Stimulated activated CD8-positive, alpha-beta memory T cell treated with anti-CD3 and anti-CD28 coated beads, Interleukin-4, amount 100 ng/mL, for 48 hours (primary cell): ENCODE measurements at regions not wholly inside any gene's neighbourhood (a gene's known extent, or its start where the extent isn't known, plus 50 kb on each side); places are given as distances from the start of the nearest gene placed in this dataset.

ENCODE experiments used
- DNase-seq: peaks from one replicate; pipeline ENCODE4 v3.0.0-alpha.2; 2020

DNA sequence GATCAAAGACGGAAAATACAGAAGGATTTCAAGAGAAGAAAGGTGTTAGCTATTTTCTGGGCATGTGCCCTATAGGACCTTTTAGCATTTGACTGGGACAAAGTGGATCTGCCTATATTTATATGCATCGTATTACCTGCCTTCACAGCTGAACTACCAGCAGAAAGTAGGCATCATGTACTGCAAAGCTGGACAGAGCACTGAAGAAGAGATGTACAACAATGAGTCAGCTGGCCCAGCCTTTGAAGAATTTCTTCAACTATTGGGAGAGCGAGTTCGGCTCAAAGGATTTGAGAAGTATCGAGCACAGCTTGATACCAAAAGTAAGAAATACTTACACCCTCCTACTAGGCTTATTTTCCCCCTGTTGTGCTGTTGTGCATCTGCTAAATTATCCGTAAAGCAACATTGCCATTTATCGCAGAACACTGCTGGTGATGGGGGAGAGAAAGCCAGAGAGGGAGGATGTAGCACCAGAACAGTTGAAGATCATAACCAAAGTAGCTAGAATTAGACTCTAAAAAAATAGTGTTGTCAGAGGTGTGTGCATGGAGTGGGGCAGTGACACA is 282.0 kb upstream of the RGS6 start:
- no peak for DNase-seq

DNA sequence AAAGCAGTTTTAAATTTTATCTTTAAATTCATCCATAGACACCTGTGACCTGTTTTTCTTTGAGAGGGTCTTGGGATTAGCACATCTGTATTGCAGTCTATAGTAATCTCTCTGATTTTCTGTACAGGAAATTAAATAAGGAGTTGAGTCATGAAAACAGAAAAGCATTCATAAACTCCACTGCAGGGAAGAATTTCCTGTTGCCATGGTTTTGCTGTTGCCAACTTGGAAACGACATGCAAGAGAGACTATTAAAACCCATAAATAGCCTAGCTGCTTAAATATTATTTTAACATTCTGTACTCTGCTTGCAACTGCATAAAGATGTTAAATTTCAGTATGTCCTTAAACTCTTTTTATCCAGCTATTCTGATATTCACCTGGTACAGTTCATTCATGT is 281.0 kb upstream of the RGS6 start:
- no peak for DNase-seq

DNA sequence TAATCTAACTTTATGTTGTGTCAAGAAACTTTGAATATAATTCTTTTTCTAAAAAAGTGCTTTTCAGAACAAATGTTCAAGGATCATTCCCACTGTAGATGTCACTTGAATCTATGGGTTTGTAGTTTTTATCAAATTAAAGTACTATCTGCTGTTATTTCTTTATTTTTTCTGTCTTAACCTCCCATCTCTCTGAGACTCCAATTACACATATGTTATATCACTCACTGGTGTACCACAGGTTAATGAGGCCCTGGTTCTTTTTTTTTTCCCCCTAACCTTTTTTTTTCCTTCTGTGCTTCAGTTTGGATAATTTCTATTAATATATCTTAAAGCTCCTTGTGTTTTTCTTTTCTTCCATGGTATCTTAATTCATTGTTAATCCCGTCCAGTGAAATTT is 279.9 kb upstream of the RGS6 start:
- no peak for DNase-seq

DNA sequence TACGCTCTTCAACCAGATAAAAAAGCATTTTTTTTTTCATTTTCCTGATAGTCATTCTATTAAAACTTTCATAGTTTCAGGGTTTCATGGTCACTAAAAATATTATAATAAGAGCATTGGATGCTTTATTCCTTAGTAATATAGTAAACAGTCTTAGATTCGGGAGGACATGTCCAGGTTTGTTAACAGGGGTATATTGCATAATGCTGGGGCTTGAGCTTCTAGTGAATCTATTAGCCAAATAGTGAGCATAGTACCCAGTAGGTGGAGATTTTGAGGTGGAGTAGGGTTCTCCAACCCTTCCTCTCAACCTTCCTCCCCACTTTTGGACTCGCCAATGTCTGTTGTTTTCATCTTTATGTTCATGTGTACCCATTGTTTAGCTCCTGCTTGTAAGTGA is 277.4 kb upstream of the RGS6 start:
- DNase-seq: no peak

DNA sequence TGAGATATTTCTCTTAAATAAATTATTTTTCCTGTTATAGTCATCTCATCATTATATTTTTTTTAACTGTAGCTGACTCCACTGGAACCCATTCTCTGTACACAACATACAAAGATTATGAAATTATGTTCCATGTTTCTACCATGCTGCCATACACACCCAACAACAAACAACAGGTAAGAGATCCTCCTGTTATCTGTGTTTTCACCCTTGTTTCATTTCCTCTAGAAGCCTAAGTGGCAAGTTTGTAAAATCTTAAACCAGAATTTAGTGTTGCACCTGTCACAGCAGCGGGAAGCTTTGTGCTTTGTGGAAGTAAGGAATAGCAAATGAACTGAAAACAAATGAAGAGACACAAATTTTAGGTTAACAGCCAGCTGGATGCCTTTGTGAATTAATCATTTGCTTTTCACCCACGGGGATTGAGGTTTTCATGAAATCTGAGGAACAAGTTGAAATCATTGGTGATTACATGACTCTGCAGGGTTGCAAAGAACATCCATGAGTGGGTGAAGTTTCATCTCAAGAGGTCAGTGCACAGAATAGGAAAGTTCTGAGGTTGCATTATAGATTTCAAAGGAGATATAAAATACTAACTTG is 273.9 kb upstream of the RGS6 start:
- no peak for DNase-seq

DNA sequence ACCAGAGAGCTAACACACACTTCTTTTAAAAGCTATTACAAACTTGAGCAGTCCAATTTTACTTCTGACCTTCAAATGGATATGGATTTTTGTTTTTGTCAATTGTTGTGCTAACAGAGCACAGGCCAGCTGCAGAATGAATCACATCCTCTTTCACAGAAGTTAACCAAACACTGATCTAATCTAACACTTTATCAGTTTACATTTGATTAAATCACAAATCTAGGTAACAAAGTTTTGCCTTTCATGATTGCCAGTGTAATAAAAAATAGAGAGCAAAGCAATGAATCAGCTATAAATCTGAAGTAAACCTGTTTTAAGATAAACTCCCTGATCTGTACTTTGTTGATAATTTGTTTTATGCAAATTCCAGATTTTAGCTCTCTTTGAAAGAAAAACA is 273.1 kb upstream of the RGS6 start:
- DNase-seq: no peak

DNA sequence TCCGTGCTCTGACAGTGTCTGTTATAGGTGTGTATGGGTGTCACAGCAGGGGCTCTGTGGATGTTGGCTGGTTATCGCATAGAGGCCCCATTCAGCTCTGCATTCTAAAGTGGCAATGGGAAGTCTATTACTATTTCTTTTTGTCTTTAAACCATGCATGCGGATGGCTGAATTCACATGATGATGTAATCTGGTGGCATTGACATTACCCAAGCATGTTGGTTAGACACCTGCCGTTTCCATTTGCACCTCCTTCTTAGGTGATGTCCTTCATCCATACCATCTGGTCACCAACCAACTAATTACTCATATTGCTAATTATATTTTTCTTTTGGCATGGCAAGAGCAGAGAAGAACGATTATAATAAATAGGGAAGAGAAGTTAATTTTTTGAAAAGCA is 270.8 kb upstream of the RGS6 start:
- no peak for DNase-seq

DNA sequence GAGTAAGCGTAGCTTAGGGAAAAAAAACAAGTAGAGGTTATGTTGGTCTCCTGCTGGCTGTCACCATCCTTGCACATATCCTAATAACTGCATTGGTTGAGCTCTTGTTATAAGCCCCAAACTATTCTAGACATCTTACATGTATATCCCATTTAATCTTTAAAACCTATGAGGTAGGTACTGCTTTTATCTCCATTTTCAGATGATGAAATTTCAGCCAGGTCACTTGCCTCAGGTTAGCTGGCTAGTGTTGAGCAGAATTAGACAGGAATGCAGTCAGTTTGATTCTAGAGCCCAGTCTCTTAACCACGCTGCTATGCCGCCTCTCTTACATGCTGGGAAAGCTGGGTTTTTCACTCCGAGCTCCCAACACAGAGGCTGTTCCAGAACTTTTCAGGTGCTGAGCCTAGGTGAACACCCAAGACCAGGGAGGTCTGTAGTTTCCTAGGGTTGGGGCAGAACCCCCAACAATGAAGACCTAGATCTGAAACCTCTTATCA is 269.9 kb upstream of the RGS6 start:
- DNase-seq: no peak

DNA sequence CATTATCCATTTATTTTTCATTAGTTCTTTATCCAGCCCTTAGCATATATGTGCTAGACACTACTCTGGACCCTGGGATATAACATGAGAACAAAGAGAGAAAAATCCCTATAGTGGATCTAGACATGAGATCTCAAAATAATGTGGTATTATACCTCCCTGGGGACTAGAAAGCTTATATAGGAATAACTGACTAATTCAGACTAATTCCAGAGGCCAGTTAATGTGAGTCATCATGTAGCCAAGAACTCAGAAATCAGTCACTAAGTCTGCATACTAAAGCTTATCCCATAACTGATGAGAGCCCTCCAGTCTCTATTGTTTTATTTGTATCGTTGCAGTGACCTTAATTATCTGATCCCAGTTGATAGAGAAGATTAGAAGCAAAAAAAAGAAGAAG is 267.1 kb upstream of the RGS6 start:
- DNase-seq: no peak

DNA sequence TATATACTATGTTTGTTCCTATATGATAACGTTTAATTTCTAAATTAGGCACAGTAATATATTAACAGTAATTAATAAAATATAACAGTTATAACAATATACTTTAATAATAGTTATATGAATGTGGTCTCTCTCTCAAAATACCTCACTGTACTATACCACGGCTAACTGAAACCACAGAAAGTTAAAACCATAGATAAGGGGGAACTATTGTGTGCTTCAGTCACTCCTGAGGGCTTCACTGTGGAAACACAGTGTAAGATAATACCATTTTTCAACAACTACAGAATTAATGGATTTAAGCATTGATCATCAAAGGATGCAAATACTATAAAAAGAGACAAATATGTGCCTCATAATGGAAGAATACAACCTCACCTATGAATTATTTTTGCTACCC is 266.4 kb upstream of the RGS6 start:
- no peak for DNase-seq

DNA sequence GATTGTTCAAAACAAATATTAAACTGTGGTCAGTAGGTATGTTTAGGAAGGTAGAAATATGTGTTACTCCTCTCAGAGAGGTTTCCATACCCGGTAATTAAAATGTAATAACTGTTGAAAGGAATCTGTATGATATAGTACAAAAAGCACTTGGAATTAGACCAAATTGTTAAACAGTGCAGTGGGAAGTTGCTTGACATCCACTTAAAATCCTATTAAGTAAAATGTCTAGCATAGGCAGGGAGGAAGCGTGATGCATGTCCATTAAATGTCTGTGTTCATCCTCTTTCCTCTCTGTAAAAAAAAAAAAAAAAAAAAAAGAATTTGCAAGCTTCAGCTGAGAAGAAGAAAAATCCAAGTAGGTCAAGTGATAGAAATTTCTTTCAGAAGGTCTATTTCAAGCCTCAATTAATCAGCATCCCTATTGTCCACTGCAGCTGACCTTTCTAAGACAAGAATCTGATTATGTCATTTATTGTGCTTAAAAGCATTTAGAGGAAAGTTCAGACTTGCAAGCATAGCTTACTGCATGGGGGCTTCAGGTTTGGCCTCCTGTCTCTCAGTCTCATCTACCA is 265.6 kb upstream of the RGS6 start:
- DNase-seq: no peak

DNA sequence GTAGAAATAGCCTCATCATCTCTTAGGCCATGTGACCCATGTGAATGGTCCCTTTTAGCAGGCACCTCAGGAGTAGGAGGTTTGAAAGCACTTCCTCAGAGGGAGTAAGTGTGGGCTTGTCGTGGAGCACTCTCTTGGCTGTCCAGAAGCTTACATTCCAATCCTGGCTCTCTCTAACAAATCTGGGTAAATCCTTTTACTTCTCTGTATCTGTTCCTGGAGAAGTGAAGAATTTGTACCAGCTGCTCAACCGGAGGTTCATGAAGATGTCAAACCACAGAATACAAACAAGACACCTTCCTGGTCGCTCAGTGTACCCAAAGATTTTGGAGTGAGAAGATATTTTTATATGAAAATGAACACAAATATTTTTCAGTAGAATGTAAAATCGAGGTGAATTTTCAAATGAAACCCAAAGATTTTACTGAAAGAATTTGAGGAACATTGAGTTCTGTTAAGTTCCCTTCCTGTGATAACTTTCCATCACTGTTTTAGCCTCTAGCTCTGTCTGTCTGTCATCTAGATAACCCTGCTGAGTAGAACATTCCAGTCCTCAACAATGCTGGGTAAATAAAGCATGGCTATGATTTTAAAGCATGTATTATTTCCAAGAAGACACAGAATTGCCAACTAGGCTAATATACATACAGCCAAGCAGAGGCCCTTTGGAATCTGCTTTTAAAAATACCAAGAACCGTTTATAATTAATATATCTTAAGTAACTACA is 263.9 kb upstream of the RGS6 start:
- no peak for DNase-seq

DNA sequence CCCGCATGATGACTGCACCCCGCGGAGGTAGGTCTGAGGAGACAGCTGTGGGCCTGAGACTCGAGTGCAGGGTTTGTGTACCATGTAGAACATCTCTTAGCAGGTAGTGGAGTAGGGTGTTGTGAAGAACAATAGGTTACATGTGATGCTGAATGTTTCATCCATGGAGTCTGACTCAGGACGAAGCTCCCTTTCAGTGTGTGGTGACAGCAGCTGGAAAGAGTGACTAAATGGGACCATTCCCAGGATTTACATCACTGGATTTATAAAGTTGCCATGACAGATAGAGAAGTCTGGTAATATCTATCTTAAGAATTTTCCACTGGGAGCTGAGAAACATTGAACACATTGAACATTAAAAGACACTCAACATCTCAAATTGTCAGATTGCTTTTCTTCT is 259.6 kb upstream of the RGS6 start:
- no peak for DNase-seq

DNA sequence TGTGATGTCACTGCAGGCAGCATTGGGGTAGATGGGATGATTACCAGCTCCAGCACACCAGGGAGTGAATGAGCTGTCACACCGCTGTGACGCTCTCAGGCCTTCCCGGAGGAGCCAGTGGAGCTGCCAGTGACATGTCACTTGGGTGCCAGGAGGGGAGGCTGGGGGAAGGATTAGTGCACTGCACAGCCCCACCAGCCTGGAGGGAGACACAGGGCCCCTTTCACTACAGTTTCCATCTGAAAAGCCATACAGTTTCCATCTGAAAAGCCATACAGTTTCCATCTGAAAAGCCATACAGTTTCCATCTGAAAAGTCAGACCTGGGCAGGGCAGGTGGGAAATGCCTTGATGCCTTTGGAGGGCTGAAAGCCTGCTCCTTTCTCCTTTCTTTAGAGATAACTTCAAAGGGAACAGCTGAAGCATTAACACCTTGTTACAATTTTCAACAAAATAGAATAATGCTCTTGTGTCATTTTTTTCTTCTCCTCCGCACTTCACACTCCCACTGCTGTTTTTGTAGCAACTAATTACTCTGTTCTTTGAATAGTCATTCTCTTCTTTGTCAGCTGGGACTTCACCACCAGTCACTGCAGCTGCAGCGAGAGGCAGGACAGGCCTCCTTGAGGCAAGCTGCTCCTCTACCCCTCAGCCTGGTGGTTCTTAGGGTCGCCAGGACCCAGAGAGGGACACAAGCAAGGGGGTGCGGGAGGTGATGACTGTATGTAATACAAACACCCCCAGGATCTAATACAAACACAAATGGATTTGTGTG is 256.9 kb upstream of the RGS6 start:
- DNase-seq: no peak

DNA sequence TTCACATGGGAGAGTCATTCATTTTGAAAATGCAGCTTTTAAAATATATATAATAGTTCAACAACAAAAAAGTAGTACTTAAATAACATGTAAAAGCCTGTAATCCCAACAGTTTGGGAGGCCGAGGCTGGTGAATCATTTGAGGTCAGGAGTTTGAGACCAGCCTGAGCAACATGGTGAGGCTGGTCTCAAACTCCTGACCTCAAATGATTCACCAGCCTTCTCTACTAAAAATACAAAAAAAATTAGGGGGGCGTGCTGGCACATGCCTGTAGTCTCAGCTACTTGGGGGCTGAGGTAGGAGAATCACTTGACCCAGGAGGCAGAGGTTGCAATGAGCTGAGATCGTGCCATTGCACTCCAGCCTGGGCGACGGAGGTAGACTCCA is 256.3 kb upstream of the RGS6 start:
- DNase-seq: no peak

DNA sequence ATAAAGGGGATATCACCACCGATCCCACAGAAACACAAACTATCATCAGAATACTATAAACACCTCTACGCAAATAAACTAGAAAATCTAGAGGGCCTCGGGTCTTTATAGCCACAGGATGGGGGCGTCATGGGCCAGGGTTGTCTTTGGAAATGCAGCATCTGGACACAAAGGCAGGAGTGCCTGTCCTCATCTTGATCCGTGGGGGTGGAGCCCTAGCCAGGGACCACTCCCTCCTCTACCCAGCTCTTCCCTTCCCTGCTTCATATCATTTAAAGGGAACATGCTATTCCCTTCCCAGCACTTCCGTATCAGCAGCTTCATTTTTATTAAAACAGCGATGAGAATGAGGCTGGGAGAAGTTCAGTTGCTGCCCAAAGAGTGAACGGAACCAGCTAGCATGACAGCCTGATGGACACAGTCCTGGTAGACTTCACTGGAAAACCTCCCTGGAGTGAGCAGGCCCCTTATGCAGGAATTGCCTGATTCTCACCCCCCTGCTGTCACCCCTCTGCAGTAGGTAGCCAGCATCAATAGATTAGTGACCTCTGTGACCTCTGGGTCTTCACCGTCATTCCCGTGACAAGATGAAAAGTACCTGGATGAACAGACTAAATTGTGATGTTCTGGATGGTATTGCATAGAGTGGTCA is 251.4 kb upstream of the RGS6 start:
- DNase-seq: no peak

DNA sequence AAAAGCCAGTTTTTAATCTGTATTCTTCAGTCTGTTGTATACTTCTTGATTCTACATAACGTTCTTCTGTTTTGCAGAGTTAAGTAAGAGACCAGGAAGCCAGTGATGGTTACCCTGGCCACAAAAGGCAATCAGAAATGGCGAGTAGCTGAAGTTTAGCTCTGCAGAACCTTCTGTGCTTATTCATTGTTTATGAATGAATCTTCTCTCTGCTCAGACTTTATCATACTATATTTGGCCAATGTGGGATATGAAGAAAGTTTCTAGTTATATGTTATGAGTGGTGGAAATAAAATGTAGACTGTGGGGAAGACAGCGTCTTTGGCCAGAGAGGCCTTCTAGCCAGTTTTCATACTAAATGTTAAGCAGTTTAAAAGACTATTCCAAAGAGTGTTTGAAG is 249.9 kb upstream of the RGS6 start:
- no peak for DNase-seq

DNA sequence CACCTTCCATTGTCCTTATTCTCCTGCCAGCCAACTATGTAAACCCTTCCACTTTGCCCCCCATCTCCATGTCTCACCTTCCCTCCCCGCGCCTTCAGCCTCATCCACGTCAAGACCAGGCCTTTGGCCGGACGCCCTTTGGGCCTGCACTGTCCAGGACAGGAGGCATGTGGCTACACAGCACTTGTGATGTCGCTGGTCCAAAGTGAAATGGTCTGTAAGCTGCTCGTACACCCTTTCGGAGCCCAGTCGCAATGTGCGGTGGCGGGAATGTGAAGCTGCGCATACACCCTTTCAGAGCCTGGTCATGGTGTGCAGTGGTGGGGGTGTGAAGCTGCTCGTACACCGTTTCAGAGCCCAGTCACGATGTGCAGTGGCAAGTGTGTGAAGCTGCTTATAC is 247.9 kb upstream of the RGS6 start:
- DNase-seq: no peak

DNA sequence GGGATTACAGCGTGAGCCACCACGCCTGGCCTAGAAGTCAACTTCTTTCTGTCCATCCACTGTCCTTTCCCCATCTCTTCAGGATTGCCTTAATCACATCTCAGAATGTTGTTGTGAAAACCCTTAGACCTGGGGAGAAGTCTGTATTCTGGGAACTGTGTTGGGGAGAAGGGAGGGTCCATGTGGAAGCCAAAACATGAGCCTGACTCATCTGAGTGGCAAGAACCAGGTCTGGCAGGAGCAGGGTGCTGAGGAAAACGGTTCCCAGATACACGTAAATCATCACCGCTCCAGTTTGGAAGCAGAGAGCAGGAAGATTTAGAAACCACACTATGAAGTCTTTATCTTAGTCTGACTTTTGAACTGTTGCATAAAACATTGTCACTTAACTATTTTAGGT is 245.6 kb upstream of the RGS6 start:
- DNase-seq: no peak

DNA sequence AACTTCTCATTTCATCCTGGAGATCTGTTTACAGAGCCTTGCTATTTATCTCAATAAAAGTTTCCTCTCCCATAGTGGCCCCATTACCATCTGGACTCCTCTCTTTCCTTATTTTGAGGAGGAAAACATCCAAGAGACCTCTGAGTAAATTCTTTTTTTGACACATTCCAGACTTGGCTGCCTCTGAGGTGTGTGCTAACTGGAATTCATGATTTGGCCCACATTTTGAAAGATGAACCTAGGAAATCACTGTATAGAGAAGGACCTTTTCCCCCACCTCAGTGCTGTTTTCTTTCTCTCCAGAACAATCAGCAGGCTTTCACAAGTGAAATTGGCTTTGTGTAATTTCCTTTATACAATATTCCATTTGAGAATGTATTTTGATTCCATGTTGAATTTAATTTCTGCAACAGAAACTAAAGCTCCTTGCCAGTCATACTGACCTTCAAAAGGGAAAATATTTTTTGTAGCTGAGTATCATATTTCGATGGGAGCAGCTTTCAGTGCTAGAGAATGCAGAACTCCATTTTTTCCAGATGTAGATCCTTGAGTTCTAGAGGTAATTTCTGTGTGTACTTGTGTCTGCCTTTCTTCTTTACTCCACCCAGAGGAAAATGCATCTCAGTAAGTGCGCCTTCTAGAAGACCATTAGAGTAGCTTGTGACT is 244.9 kb upstream of the RGS6 start:
- DNase-seq: no peak

DNA sequence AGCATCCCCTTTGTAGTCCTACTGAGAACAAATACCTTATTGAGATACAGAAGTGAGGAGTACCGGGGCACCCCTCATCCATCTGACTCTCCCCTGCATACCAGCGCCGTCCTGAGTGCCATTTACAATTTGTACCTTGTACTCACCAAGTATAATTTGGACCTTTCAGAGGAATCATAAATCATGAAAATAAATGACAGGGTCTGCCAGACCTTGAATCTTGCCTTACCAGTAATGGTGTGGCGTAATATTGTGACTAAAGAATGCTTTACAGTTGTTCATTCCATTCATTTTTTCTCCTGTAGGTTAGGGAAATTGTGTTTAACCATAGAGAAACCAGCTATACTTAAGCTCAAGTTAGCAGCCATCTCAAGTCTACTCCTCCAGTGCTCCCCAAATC is 243.7 kb upstream of the RGS6 start:
- no peak for DNase-seq

DNA sequence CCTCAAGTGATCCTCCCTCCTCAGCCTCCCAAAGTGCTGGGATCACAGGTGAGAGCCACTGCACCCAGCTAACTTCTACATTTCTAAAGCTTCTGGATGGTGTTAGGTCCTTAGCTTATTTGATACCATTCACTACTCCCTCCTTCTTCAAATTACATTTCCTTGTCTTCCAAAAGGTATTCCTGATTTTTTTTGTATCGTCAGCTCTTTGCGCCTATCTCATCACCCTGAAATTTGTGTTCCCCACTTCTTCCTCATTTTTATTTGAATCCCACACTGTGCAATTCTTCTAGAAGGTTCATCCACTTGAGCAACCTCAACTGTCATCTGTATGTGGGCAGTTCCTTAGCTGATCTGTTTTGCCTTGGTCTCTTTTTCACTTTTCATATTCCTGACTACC is 241.8 kb upstream of the RGS6 start:
- DNase-seq: no peak
